SK-N-MC (cell line): ENCODE measurements at regions not wholly inside any gene's neighbourhood (a gene's known extent, or its start where the extent isn't known, plus 50 kb on each side); places are given as distances from the start of the nearest gene placed in this dataset.

ENCODE experiments used
- EZH2 ChIP-seq: fragments of 200-600 bp; sonication (generic); IDR thresholded peaks from one replicate; pipeline ENCODE4 v1.6.1; 2017; ENCODE audit warnings: antibody characterized with exemption
- FOXP2 ChIP-seq: optimal IDR thresholded peaks from 2 replicates; pipeline ENCODE3; 2011; ENCODE audit warnings: mild to moderate bottlenecking, moderate library complexity; ENCODE audit not compliant: insufficient read depth; ENCODE audit errors: extremely low read length, control extremely low read depth
- POLR2AphosphoS5 ChIP-seq: IDR thresholded peaks from 2 replicates; pipeline ENCODE4 v1.6.1; 2012; ENCODE audit warnings: mild to moderate bottlenecking, low read depth, low read length, borderline replicate concordance

DNA sequence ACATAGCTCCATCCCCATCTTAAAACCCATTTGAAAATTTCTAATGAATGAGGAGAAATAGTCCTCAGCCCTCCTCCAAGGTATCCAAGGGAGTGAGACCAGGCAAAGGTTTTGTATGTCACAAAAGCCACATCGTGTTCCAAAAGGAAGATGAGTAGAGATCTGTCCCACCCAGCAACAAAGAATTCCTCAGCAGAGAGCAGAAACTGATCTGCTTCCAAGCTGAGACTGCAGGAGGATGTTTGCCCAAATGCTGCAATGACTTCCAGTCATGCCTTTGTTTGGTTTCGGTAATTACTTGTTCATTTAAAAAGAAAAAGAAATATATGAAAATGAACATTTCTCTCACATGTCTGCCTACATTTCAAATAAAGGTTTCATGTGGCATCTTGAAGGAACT, 186.9 kb downstream of the SETD4 start:
- TF ChIP-seq POLR2AphosphoS5 (no peak), EZH2 (no peak), FOXP2 (no peak)
